ENCODE measurements at regions not wholly inside any gene's neighbourhood (a gene's known extent, or its start where the extent isn't known, plus 50 kb on each side); places are given as distances from the start of the nearest gene placed in this dataset.

DNA sequence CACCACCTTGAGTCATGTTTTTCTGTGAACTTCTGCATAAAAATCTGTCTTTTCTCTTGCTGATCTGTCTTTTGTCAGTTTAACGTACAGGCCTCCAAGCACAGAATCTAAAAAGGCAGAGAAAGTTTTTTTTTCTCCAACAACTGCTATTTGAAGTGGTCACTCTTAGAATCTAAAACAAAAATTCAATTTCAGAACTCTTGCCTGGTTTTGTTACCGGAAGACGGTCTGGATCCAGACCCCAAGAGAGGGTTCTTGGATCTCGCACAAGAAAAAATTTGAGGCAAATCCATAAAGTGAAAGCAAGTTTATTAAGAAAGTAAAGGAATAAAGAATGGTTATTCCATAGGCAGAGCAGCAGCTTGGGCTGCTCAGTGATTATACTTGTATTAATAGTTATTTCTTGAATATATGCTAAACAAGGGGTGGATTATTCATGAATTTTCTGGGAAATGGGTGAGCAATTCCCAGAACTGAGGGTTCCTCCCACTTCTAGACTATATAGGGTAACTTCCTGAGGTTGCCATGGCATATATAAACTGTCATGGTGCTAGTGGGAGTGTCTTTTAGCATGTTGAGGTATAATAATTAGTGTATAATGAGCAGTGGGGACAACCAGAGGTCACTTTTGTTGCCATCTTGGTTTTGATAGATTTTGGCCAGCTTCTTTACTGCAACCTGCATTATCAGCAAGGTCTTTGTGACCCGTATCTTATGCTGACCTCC lies 150.0 kb upstream of the PLEKHA5 start:
- H2AK9ac ChIP-seq (replicated peaks; ENCODE audit: low read depth, low read length, poor library complexity) = no peak overlapping the region
- intact Hi-C loops (cut with micrococcal nuclease) (no loop called here), dilution Hi-C loops (cut with HindIII; ENCODE audit: low sequenced_read_pairs, unreplicated experiment) (no loop called here), in situ Hi-C loops (cut with MboI; ENCODE audit: low sequenced_read_pairs) (no loop called here)
- H3K27ac ChIP-seq (ENCODE audit: insufficient read depth, low read length) = no peak overlapping the region
- no peak overlapping the region for H2BK120ac ChIP-seq (ENCODE audit: low read depth, low read length)
- H4K20me1 ChIP-seq (ENCODE audit: insufficient read depth, low read length) = no peaks in the 10 kb centered on the region
- no peak overlapping the region for H2AK5ac ChIP-seq (ENCODE audit: low read depth, low read length)
- H3K4me3 ChIP-seq (ENCODE audit: insufficient read depth, low read depth, low read length) = no peak overlapping the region
- ChIA-PET POLR2A (ENCODE audit: unreplicated experiment) (no interaction called here), CTCF (no interaction called here)
- DNase-seq = no peak
- TF ChIP-seq POLR2A (IDR thresholded peaks at IDR 0.05; ENCODE audit: low read depth, low read length) (no peak), MAZ (IDR thresholded peaks at IDR 0.05; ENCODE audit: borderline replicate concordance, low read depth, low read length) (no peak), CEBPB (IDR thresholded peaks at IDR 0.05; ENCODE audit: low read depth, low read length) (no peak)
- no peak overlapping the region for H3K56ac ChIP-seq (ENCODE audit: extremely low read depth, insufficient read depth, low read length)
- H2AFZ ChIP-seq (replicated peaks; ENCODE audit: low read length, poor library complexity) = no peak overlapping the region
- H3K4me1 ChIP-seq (ENCODE audit: control insufficient read depth, insufficient read depth, low read length) = no peaks in the 10 kb centered on the region
- no peak overlapping the region for H3K23ac ChIP-seq (ENCODE audit: low read depth, low read length)
- ATAC-seq (ENCODE audit: low read depth) = no peak
- no peak overlapping the region for H4K91ac ChIP-seq (ENCODE audit: insufficient read depth, low read depth, low read length)
- no peak overlapping the region for H3K9ac ChIP-seq (ENCODE audit: low read depth, low read length)
- H3K9me3 ChIP-seq (ENCODE audit: control insufficient read depth, insufficient read depth, low read length) = 0 out of 2 replicates have a peak, but pooled peaks cover 1% of the 10 kb centered on the region
- H3K9me1 ChIP-seq (ENCODE audit: insufficient read depth, low read length) = no peaks in the 10 kb centered on the region
- no peaks in the 10 kb centered on the region for H3K27me3 ChIP-seq (ENCODE audit: control insufficient read depth, insufficient read depth, low read length)
- H4K8ac ChIP-seq (ENCODE audit: low read depth in 2 of 2, low read length in 2 of 2) = no peak overlapping the region
- H3K4ac ChIP-seq (ENCODE audit: low read depth, low read length) = no peak overlapping the region
- no peaks in the 10 kb centered on the region for H3K36me3 ChIP-seq (ENCODE audit: control insufficient read depth, insufficient read depth, low read length)
- H2BK15ac ChIP-seq (ENCODE audit: low read depth, low read length) = no peak overlapping the region
- no peak overlapping the region for H3K4me2 ChIP-seq (ENCODE audit: low read depth, low read length)
- H3K18ac ChIP-seq (ENCODE audit: low read depth, low read length) = no peak overlapping the region
- H3K79me1 ChIP-seq (ENCODE audit: low read depth in 1 of 2, low read length in 2 of 2) = no peaks in the 10 kb centered on the region
- no TSS peak for BruUV-seq (replicated peaks)
- H4K5ac ChIP-seq (ENCODE audit: low read depth, low read length) = no peak overlapping the region
- no peak overlapping the region for H2BK20ac ChIP-seq (ENCODE audit: low read depth, low read length)
- H3K14ac ChIP-seq (replicated peaks; ENCODE audit: low read depth, low read length) = no peak overlapping the region
- no peak overlapping the region for H2BK5ac ChIP-seq (ENCODE audit: low read depth, low read length, poor library complexity, severe bottlenecking)
- WGBS, 2 experiments (ENCODE audit: extremely low coverage in 2 of 2, insufficient read length in 1 of 2) = 100% methylated on average over 1 of the region's 5 CpGs; no CpG with 5 or more reads in 1 of the 2 experiments

All from IMR-90 (cell line).